Ascending aorta (tissue), 2 donors: ENCODE measurements at regions not wholly inside any gene's neighbourhood (a gene's known extent, or its start where the extent isn't known, plus 50 kb on each side); places are given as distances from the start of the nearest gene placed in this dataset.

Experiments used
- DNase-seq, 2 donors: peaks; one replicate each; pipeline ENCODE4 v3.0.0-alpha.2; 2019; ENCODE audit warnings: low spot score in 2 of 2
- H3K27ac ChIP-seq, 2 donors: fragments of 200-600 bp; sonication (generic); one replicate each; pipeline ENCODE4 v1.5.1; 2016 to 2017; ENCODE audit warnings: mild to moderate bottlenecking in 1 of 2
- H3K27me3 ChIP-seq: fragments of 200-600 bp; sonication (generic); one replicate; pipeline ENCODE4 v1.5.1; 2017
- H3K36me3 ChIP-seq, 2 donors: fragments of 200-600 bp; sonication (generic); one replicate each; pipeline ENCODE4 v1.5.1; 2016
- H3K4me1 ChIP-seq, 2 donors: fragments of 200-600 bp; sonication (generic); one replicate each; pipeline ENCODE4 v1.5.1; 2016 to 2017; ENCODE audit warnings: mild to moderate bottlenecking in 1 of 2
- H3K4me3 ChIP-seq, 2 donors: fragments of 200-600 bp; sonication (generic); one replicate each; pipeline ENCODE4 v1.5.1; 2016 to 2017; ENCODE audit warnings: mild to moderate bottlenecking in 1 of 2
- H3K9me3 ChIP-seq, 2 donors: fragments of 200-600 bp; sonication (generic); one replicate each; pipeline ENCODE4 v1.5.1; 2016
- CTCF ChIP-seq, 3 experiments: fragments of 200-600 bp in 2 of 3; fragments of 450-650 bp in 1 of 3; sonication (generic) in 2 of 3; IDR thresholded peaks; one replicate each; pipeline ENCODE4 v1.5.1; 2016 to 2019; ENCODE audit warnings: antibody characterized with exemption in 3 of 3, mild to moderate bottlenecking in 1 of 3, moderate library complexity in 1 of 3
- intact Hi-C: fragments of 100-400 bp; cut with DNase I; formaldehyde crosslinking; loops from one replicate; pipeline ENCODE4 v1.15.1; 2023

- Histone ChIP-seq H3K4me1 (no peaks in the 10 kb centered on the region), H3K9me3 (no peaks in the 10 kb centered on the region), H3K27me3 (no peaks in the 10 kb centered on the region), H3K36me3 (no peaks in the 10 kb centered on the region), H3K4me3 (no peak overlapping the region), H3K27ac (no peak overlapping the region)
- no peak for DNase-seq
- intact Hi-C loops, result no loop called here
- no peak for TF ChIP-seq CTCF (IDR thresholded peaks at IDR 0.05)
These were observed 855.3 kb downstream of the PCDH7 start for GRCh38 chr4:31575504-31575903.

GRCh38 chr4:31580843-31581242 is 860.7 kb downstream of the PCDH7 start:
- no peak overlapping the region for H3K4me3 ChIP-seq
- no peaks in the 10 kb centered on the region for H3K9me3 ChIP-seq
- no peak for TF ChIP-seq CTCF (IDR thresholded peaks at IDR 0.05)
- no peaks in the 10 kb centered on the region for H3K27me3 ChIP-seq
- H3K27ac ChIP-seq, result no peak overlapping the region
- intact Hi-C loops, result no loop called here
- no peak for DNase-seq
- H3K36me3 ChIP-seq, result no peaks in the 10 kb centered on the region
- no peaks in the 10 kb centered on the region for H3K4me1 ChIP-seq

GRCh38 chr4:31585503-31585902 is 865.3 kb downstream of the PCDH7 start:
- intact Hi-C loops, result no loop called here
- H3K36me3 ChIP-seq, result no peaks in the 10 kb centered on the region

GRCh38 chr4:31592293-31592692 is 872.1 kb downstream of the PCDH7 start:
- no peak for DNase-seq
- H3K9me3 ChIP-seq, result no peaks in the 10 kb centered on the region
- H3K27me3 ChIP-seq, result no peaks in the 10 kb centered on the region
- H3K36me3 ChIP-seq, result no peaks in the 10 kb centered on the region
- H3K27ac ChIP-seq, result no peak overlapping the region
- no peaks in the 10 kb centered on the region for H3K4me1 ChIP-seq
- TF ChIP-seq CTCF (IDR thresholded peaks at IDR 0.05), result no peak
- no peak overlapping the region for H3K4me3 ChIP-seq
- intact Hi-C loops, result no loop called here

More at GRCh38 chr4:31585503-31585902, 865.3 kb downstream of the PCDH7 start:
- Histone ChIP-seq H3K27me3 (no peaks in the 10 kb centered on the region), H3K4me1 (no peaks in the 10 kb centered on the region), H3K4me3 (no peak overlapping the region), H3K27ac (no peak overlapping the region), H3K9me3 (no peaks in the 10 kb centered on the region)
- TF ChIP-seq CTCF (IDR thresholded peaks at IDR 0.05), result no peak
- DNase-seq, result no peak

GRCh38 chr4:31595496-31595895 is 875.3 kb downstream of the PCDH7 start:
- intact Hi-C loops, result no loop called here
- no peaks in the 10 kb centered on the region for H3K4me1 ChIP-seq
- H3K36me3 ChIP-seq, result no peaks in the 10 kb centered on the region
- no peak for TF ChIP-seq CTCF (IDR thresholded peaks at IDR 0.05)
- DNase-seq, result no peak
- no peak overlapping the region for H3K27ac ChIP-seq
- H3K9me3 ChIP-seq, result no peaks in the 10 kb centered on the region
- no peaks in the 10 kb centered on the region for H3K27me3 ChIP-seq
- no peak overlapping the region for H3K4me3 ChIP-seq

- no peak overlapping the region for H3K4me3 ChIP-seq
- no peak for TF ChIP-seq CTCF (IDR thresholded peaks at IDR 0.05)
- H3K4me1 ChIP-seq, result no peaks in the 10 kb centered on the region
- DNase-seq, result no peak
- no peaks in the 10 kb centered on the region for H3K9me3 ChIP-seq
- no peaks in the 10 kb centered on the region for H3K27me3 ChIP-seq
- intact Hi-C loops, result no loop called here
- H3K27ac ChIP-seq, result no peak overlapping the region
- H3K36me3 ChIP-seq, result no peaks in the 10 kb centered on the region
These were observed 878.5 kb downstream of the PCDH7 start for GRCh38 chr4:31598639-31599038.
